ENCODE measurements at regions not wholly inside any gene's neighbourhood (a gene's known extent, or its start where the extent isn't known, plus 50 kb on each side); places are given as distances from the start of the nearest gene placed in this dataset.

- TF ChIP-seq ATF3 (IDR thresholded peaks at IDR 0.05; ENCODE audit: borderline replicate concordance, extremely low read depth, low read depth, low read length) (no peak), NR2C2 (IDR thresholded peaks at IDR 0.05; ENCODE audit: borderline replicate concordance, control insufficient read depth, insufficient read length, low read depth) (no peak), NFYB (IDR thresholded peaks at IDR 0.05; ENCODE audit: insufficient read depth, low read depth, low read length) (no peak), MXI1 (IDR thresholded peaks at IDR 0.05; ENCODE audit: low read depth, low read length) (no peak), TCF7 (IDR thresholded peaks at IDR 0.05; ENCODE audit: borderline replicate concordance) (no peak), CTCF (IDR thresholded peaks at IDR 0.05 in 2 of 3, conservative IDR thresholded peaks at IDR 0.05 in 1 of 3; ENCODE audit: control insufficient read depth in 2 of 3, extremely low read depth in 1 of 3, insufficient read depth in 1 of 3, low read depth in 3 of 3, low read length in 3 of 3) (no peak), SP1 (IDR thresholded peaks at IDR 0.05; ENCODE audit: low read depth, low read length) (no peak), SIX5 (IDR thresholded peaks at IDR 0.05; ENCODE audit: low read depth, low read length, severe bottlenecking) (no peak), TAF1 (IDR thresholded peaks at IDR 0.05; ENCODE audit: borderline replicate concordance, low read depth, low read length) (no peak), EZH2 (IDR thresholded peaks at IDR 0.05; ENCODE audit: borderline replicate concordance, control insufficient read depth, low read depth, low read length) (no peak)
Measured at GRCh38 chr3:188008582-188009213, 145.3 kb upstream of the LPP start.
